Adrenal gland (tissue), 9 donors: ENCODE measurements at regions not wholly inside any gene's neighbourhood (a gene's known extent, or its start where the extent isn't known, plus 50 kb on each side); places are given as distances from the start of the nearest gene placed in this dataset.

ENCODE experiments used
- DNase-seq, 7 donors: peaks; one replicate each; pipeline ENCODE4 v3.0.0-alpha.2; 2019 to 2020
- H3K27ac ChIP-seq, 5 donors: fragments of 200-600 bp; sonication (generic) in 4 of 5; 1 replicate in 3 of 5; 2 replicates in 2 of 5; pipeline versions ENCODE4 v1.5.1 to v1.8.0; 2016 to 2020; ENCODE audit warnings: mild to moderate bottlenecking in 1 of 5
- H3K27me3 ChIP-seq: fragments of 200-600 bp; 2 replicates; pipeline ENCODE4 v1.8.0; 2021
- H3K36me3 ChIP-seq, 2 donors: fragments of 200-600 bp; replicated peaks in 1 of 2; 1 replicate in 1 of 2; 2 replicates in 1 of 2; pipeline versions ENCODE4 v1.5.1 to v1.8.0; 2018 to 2022
- H3K4me1 ChIP-seq, 2 donors: fragments of 200-600 bp; replicated peaks in 1 of 2; 1 replicate in 1 of 2; 2 replicates in 1 of 2; pipeline versions ENCODE4 v1.5.1 to v1.8.0; 2018 to 2021
- H3K4me3 ChIP-seq, 4 donors: fragments of 200-600 bp; sonication (generic) in 3 of 4; one replicate each; pipeline ENCODE4 v1.5.1; 2016 to 2018
- H3K9me3 ChIP-seq, 3 donors: fragments of 200-600 bp; sonication (generic) in 1 of 3; replicated peaks in 1 of 3; 1 replicate in 2 of 3; 2 replicates in 1 of 3; pipeline versions ENCODE4 v1.5.1 to v1.8.0; 2016 to 2021
- CTCF ChIP-seq, 6 experiments: fragments of 450-650 bp in 4 of 6; fragments of 200-600 bp in 2 of 6; sonication (generic) in 1 of 6; IDR thresholded peaks; 1 replicate in 5 of 6; 2 replicates in 1 of 6; pipeline versions ENCODE4 v1.5.1 to v1.8.0; 2016 to 2021; ENCODE audit warnings: antibody characterized with exemption in 6 of 6, mild to moderate bottlenecking in 2 of 6, moderate library complexity in 1 of 6
- POLR2A ChIP-seq, 2 donors: fragments of 450-650 bp; IDR thresholded peaks; one replicate each; pipeline ENCODE4 v1.6.1; 2017; ENCODE audit warnings: antibody characterized with exemption in 2 of 2, mild to moderate bottlenecking in 2 of 2, moderate library complexity in 1 of 2
- WGBS, 4 donors: extraction: QIAGEN DNeasy Blood & Tissue Kit in 2 of 4; methylation state at CpG; one replicate each; pipeline versions ENCODE4 v1.1.5 to v1.1.7; 2013 to 2017; 5-methylcytosine and 5-hydroxymethylcytosine counted together
- intact Hi-C, 2 donors: fragments of 100-400 bp; cut with DNase I; formaldehyde crosslinking; loops; one replicate each; pipeline versions ENCODE4 v1.14.1 to v1.15.0; 2022 to 2023
- donor health status: healthy with polysubstance abuse.
- donor health status: Bipolar disorder and iron deficiency.
- donor health status: DM: yes; HTN: yes; CAD: no.
- donor health status: DM: no; HTN: no; CAD: no.
- donor health status: DM: no; HTN: no; CAD: no.

DNA sequence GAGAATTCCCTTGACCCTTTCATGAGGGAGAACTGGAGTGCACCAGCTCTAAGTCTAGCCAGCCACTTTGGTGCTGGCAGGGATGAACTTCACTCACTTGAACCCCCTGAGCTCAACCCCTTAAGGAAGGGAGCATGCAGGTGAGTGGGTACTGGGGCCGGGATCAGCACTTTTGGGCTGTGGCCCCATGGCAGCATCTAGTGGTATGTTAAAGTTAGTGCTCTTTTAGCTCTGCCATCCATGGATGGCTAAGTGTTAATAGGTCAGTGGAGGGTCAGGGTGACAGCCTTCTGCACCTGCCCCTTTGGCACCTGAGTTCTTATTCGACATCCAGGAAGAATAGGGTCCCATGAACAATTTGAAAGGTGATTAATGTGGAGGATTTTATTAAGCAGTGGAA lies 689.0 kb upstream of the FSHR start:
- 70 to 79% (median 75%) methylated on average over 2 of the region's 2 CpGs for WGBS, 4 donors
- Histone ChIP-seq H3K27me3 (no peaks in the 10 kb centered on the region), H3K9me3 (no peaks in the 10 kb centered on the region), H3K27ac (no peak overlapping the region), H3K36me3 (no peaks in the 10 kb centered on the region), H3K4me3 (no peak overlapping the region), H3K4me1 (no peaks in the 10 kb centered on the region)
- TF ChIP-seq POLR2A (IDR thresholded peaks at IDR 0.05) (no peak), CTCF (IDR thresholded peaks at IDR 0.05) (no peak)
- DNase-seq, result no peak
- intact Hi-C loops, result no loop called here

DNA sequence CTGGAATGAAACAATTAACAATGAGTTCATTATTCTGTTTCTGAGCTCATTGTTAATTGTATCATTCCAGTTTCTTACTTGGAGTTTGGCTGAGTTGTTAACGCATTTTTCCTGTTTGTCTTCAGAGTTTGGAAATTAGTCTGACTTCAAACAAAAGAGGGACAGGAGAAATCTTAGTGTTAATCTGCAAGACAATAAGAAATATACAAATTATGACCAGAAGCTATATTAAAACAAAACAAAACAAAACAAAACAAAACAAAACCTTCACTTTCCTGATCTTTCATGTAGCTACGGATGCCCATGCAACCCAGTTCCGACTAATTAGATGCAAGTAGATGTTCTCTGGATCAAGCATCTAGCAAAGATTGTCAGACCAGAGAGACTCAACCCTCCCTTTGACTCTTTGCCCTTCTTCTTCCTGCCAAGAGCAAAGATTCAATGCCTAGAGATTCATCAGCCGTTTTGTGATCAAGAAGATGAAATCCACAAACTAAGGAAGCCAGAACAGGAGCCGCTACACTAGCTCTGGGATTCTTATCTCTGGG lies 686.2 kb upstream of the FSHR start:
- H3K9me3 ChIP-seq, result no peaks in the 10 kb centered on the region
- H3K36me3 ChIP-seq, result no peaks in the 10 kb centered on the region
- H3K27me3 ChIP-seq, result no peaks in the 10 kb centered on the region
- DNase-seq, result no peak
- intact Hi-C loops, result no loop called here
- 69 to 78% (median 72%) methylated on average over 5 of the region's 5 CpGs for WGBS, 4 donors
- H3K4me3 ChIP-seq, result no peak overlapping the region
- no peak overlapping the region for H3K27ac ChIP-seq
- no peaks in the 10 kb centered on the region for H3K4me1 ChIP-seq
- TF ChIP-seq POLR2A (IDR thresholded peaks at IDR 0.05) (no peak), CTCF (IDR thresholded peaks at IDR 0.05) (no peak)

DNA sequence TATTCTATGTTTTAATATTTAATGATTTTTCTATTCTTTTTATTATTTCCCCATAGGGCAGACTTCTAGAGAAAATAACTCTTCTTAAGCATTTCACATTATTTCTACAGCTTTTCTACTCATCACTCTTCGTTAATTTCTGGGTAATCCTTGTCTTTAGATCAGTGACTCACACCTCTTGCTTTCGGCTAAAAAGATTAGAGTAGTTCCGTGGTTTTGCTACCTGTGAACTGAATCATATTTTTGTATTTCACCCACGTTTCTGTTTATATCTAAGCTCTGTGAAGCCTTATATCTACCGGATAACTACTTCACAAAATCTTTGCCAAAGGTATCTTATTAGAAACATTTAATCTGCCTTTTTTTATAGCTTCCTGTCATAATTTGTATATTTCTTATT lies 685.5 kb upstream of the FSHR start:
- no peak overlapping the region for H3K4me3 ChIP-seq
- no peak for TF ChIP-seq POLR2A (IDR thresholded peaks at IDR 0.05)
- no peak for TF ChIP-seq CTCF (IDR thresholded peaks at IDR 0.05)
- no peaks in the 10 kb centered on the region for H3K4me1 ChIP-seq
- no peaks in the 10 kb centered on the region for H3K9me3 ChIP-seq
- WGBS, 4 donors, result 70 to 76% (median 75%) methylated on average over 5 of the region's 5 CpGs
- no peaks in the 10 kb centered on the region for H3K36me3 ChIP-seq
- no peaks in the 10 kb centered on the region for H3K27me3 ChIP-seq
- DNase-seq, result no peak
- no peak overlapping the region for H3K27ac ChIP-seq
- intact Hi-C loops, result no loop called here

DNA sequence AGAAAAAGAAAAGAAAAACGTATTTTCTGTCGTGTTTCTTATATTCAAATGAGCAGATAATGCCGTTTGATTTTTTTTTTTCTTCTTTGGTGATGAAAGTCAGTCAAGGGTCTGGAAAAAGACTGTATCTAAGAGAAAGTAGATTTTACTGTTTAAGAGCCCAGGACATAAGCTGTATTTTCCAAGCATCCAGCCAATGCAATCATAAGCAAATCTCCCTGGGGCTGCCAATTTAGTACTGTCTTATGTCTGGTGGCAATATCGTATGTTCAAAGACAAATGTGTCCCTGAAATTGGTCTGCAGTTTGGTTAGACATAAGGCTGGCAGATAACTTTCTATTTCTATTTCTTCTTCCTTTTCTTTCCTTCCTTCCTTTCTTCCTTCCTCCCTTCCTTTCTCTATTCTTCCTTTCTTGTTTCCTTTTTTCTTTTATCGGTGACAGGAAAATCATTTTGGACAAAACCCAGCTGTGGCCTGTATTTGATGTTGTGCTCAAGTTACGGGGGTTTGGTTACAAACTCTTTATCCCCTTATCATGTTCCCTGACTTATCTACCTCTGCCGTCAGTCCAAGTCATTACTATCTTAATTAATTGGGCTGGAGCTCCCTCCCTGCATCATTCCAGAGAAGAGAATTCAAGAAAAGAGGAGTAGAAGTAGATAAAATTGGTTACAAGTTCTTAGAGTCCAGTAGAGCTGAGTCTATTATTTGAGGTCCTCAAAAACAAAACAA lies 683.4 kb upstream of the FSHR start:
- Histone ChIP-seq H3K4me3 (no peak overlapping the region), H3K36me3 (no peaks in the 10 kb centered on the region), H3K27me3 (no peaks in the 10 kb centered on the region), H3K9me3 (no peaks in the 10 kb centered on the region), H3K4me1 (no peaks in the 10 kb centered on the region), H3K27ac (no peak overlapping the region)
- intact Hi-C loops, result no loop called here
- no peak for DNase-seq
- 36 to 48% (median 40%) methylated on average over 7 of the region's 7 CpGs for WGBS, 4 donors
- no peak for TF ChIP-seq POLR2A (IDR thresholded peaks at IDR 0.05)
- no peak for TF ChIP-seq CTCF (IDR thresholded peaks at IDR 0.05)
